ENCODE measurements at regions not wholly inside any gene's neighbourhood (a gene's known extent, or its start where the extent isn't known, plus 50 kb on each side); places are given as distances from the start of the nearest gene placed in this dataset.

GRCh38 chr1:9440763-9441194, 98.5 kb upstream of the SLC25A33 start:
- Histone ChIP-seq H2BK20ac (ENCODE audit: low read depth, low read length, poor library complexity, severe bottlenecking) (no peak overlapping the region), H3K79me1 (ENCODE audit: insufficient read depth, low read depth, low read length, poor library complexity, severe bottlenecking) (no peaks in the 10 kb centered on the region), H4K5ac (ENCODE audit: insufficient read length, low read depth, low read length) (no peak overlapping the region), H3K14ac (ENCODE audit: insufficient read depth, low read length) (no peak overlapping the region), H3K23ac (ENCODE audit: insufficient read length, low read depth, low read length) (no peak overlapping the region), H4K20me1 (ENCODE audit: control insufficient read depth, insufficient read depth, insufficient read length) (no peaks in the 10 kb centered on the region), H2BK120ac (ENCODE audit: low read depth, low read length, poor library complexity, severe bottlenecking) (no peak overlapping the region), H3K4me1 (ENCODE audit: insufficient read depth, low read length) (no peaks in the 10 kb centered on the region; the same call in 1 of the 2 replicates), H3K27ac (ENCODE audit: insufficient read length, low read depth, low read length) (no peak overlapping the region), H3K18ac (ENCODE audit: insufficient read length, low read depth, low read length) (no peak overlapping the region), H3T11ph (ENCODE audit: low read length) (no peak overlapping the region), H2BK12ac (ENCODE audit: insufficient read length, low read depth, low read length) (no peak overlapping the region), H3K9ac (ENCODE audit: extremely low read depth, insufficient read length, low read length) (no peak overlapping the region), H4K91ac (ENCODE audit: insufficient read length, low read depth, low read length) (no peak overlapping the region), H2BK15ac (ENCODE audit: low read depth, low read length) (no peak overlapping the region), H4K8ac (replicated peaks; ENCODE audit: insufficient read length, low read depth, low read length) (no peak overlapping the region), H2AK5ac (ENCODE audit: insufficient read length, low read length) (no peak overlapping the region), H3K27me3 (ENCODE audit: insufficient read depth, low read length) (no peaks in the 10 kb centered on the region), H3K9me3 (ENCODE audit: control insufficient read depth, low read depth, low read length) (no peaks in the 10 kb centered on the region), H2BK5ac (ENCODE audit: insufficient read length, low read length) (no peak overlapping the region), H3K4ac (ENCODE audit: low read depth, low read length) (no peak overlapping the region), H3K79me2 (ENCODE audit: insufficient read depth, low read length) (no peaks in the 10 kb centered on the region), H3K56ac (ENCODE audit: insufficient read length, low read depth, low read length) (no peak overlapping the region), H3K23me2 (ENCODE audit: insufficient read length, low read depth, low read length, poor library complexity, severe bottlenecking) (no peaks in the 10 kb centered on the region), H3K4me2 (ENCODE audit: insufficient read depth, insufficient read length, low read length) (no peak overlapping the region), H2AFZ (ENCODE audit: low read length) (no peak overlapping the region)
- H3K36me3 Mint-ChIP-seq (ENCODE audit: insufficient read depth in 1 of 3, low read depth in 3 of 3): no peaks in the 10 kb centered on the region
- H3K4me1 Mint-ChIP-seq: peaks cover 4 to 20% of the 10 kb centered on the region in 2 experiments; a peak in 2 of 4 replicates
- peak overlapping the region in 1 of 3 experiments; percentile 83; a peak in 1 of 7 replicates for H3K27ac Mint-ChIP-seq
- DNase-seq: no peak
- WGBS (ENCODE audit: extremely low coverage, insufficient read length, low lambda C conversion rate): no CpG with 5 or more reads among the region's 3 CpGs
- peaks cover 17% of the 10 kb centered on the region for H3K27me3 Mint-ChIP-seq (ENCODE audit: low read depth)
- H3K9me3 Mint-ChIP-seq: no peaks in the 10 kb centered on the region
- no peak overlapping the region for H3K4me3 Mint-ChIP-seq
- no peak for TF ChIP-seq CTCF (conservative IDR thresholded peaks at IDR 0.05)

Measured in H9 (cell line).